HG03095 (cell line): ENCODE measurements at regions not wholly inside any gene's neighbourhood (a gene's known extent, or its start where the extent isn't known, plus 50 kb on each side); places are given as distances from the start of the nearest gene placed in this dataset.
A peak's percentile ranks its signal among the peaks of the same experiment; 100 is the strongest.

Experiments
- ATAC-seq: cut with Tn5 transposase; IDR thresholded peaks from one replicate; pipeline ENCODE4 v1.9.1; 2021; ENCODE audit warnings: moderate library complexity; ENCODE audit not compliant: unreplicated experiment

DNA sequence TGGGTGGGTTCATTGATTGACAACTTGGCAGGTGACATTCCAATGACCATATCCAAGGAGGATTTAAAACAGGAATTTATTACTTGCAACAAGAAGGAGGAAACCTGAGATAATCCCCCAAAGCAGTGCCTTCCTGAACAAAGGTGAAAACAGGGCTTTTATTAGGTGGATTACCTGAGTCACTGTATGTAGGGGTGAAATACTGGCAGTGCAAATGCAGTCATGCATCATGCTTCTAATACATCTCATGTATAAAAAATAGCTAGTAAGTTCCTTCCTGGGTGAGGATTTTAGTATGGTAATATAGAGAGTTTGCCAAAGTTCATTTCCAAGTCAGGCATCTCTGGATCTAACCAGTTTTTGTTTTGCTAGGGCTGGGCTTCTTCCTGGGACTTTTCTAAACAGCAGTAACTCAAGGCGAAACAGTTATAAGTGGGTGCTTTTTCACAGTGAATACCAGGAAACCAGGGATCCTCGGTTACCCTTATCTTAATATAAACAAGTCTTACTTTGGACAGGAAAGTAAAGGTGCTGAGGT, 583.4 kb upstream of the LRRTM1 start:
- no peak for ATAC-seq

DNA sequence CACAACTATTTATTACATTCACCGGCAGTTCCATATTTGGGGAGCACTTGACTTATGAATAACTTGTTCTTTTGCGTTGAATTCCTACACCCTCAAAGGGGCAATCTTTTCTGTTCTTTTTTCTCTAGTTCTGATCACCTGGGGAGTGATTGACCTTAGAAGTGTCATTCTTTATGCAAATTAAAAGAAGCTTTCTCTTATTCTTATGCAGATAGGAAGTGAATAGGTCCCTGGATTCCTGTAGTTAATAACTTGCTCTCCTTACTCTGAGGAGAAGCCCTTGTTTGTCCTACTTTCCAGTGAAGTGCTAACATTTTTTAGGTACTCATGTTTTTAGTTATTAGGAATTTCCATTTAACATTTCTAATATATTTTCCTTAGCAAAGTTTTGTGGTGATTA, 569.8 kb upstream of the LRRTM1 start:
- ATAC-seq = no peak

DNA sequence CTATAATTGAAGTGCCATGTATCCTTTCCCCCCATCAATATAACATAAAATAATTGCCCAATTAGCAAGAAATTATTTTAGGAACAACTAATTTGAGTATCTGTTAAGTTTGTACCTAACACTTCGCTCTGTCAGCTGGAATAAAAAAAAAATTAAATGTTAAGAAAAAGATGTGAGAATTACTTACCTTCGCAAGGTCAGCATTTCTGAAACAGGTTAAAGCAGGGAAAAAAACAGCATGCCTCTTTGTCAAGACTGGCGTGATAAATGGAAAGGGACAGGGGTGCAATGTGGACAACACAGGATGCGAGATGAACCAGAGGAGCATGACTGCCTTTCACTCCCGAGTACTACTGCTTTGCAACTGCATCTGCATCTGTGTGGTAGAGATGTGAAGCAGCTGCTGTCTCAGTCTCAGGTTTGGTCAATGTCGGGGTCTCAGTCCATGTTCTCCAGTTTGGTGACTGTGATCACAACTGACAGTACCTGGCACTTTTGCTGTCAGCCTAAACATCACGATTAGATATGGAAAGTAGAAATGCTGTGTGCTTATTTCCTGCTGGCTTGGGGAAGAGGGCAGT, 565.4 kb upstream of the LRRTM1 start:
- no peak for ATAC-seq

DNA sequence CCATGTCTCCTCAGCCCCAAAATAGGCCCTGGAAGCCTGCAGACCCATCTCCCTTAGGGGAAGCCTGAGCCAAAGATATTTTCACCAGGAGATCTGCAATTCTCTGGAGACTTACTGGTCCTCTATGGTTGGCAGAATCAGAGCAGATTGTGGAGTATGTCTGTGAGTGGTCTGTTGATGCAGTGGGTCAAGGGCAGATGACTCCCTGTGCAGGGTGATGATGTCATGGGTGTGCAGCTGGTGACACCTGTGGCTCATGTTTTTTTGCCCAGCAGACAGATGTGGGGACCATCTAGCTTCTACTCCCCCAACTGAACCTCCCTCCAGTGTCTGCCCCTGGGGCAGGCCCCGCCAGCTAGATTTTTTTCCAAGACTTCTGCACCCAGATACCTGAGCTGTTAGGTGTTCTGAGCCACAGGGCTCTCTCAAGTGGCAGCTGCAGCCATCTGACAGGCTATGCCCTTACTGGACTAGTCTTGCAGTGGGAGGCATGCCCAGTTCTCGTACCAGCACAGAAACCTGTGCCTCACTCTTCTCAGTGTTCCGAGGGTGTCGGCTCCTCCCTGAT, 558.7 kb upstream of the LRRTM1 start:
- no peak for ATAC-seq

DNA sequence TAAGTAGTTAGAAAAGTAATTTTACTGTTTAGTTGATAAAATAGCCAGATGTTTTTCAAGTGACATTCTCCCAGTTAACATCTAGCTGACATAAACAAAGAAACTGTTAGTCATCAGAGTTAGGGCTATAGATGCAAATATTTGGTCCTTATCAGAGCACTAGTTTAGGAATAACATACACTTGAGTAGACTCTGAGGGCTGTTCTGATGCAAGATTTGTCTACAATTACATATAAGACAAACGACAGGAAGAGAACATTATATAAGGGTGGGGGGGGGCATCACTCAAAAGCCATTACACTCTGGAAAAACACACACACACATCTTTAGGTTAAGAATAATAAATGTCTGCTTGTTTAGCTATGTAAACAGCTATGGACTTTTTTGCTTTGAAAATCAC, 554.4 kb upstream of the LRRTM1 start:
- no peak for ATAC-seq

DNA sequence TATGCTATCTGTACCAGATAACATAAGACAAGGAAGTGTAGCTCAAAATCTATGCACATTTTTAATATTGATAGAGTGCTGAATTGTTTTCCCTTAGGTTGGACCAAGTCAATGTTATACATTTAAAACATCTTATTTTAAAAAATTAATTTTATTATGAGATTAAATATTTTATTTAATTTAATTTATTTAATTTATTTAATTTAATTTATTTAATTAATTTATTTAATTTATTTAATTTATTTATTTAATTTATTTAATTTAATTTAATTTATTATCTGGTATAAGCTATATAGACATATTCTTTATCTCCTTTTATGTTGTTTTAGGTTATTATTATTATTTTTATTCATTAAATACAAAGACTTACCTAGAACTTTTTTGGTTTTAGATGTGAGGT, 551.7 kb upstream of the LRRTM1 start:
- no peak for ATAC-seq

DNA sequence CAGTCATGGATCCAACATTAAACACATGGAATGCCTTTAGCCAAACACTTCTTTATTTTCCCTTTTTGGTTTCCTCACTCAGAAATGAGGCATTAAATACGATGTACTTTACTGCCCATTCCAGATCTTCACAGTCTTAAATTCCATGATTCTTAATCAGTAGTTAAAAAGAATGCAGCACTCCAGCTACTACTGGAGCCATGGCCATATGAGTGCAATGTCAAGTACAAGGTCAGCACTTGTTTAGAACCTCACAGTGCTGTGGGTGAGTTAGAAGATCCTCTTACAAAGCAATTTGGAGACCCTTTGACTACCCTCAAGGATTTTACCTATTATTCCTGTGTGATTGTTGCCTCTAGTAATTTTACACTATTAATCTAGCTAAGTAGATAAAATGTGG, 550.3 kb upstream of the LRRTM1 start:
- no peak for ATAC-seq

DNA sequence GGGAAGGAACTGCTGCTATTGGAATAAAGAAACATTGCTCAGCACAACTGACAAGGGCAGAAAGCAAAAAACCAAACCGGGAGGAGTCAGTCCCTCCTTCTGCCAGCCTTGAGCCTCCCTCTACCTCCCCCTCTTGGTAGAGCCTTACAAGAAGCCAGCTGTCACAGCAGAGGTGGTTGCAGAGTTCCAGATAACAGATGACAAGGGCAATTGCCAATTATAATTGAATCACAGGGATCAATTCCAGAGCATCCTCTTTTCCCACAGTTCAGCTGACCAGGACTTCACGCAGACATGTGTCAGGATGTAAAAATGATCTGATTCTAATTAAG, 548.2 kb upstream of the LRRTM1 start:
- ATAC-seq = no peak

DNA sequence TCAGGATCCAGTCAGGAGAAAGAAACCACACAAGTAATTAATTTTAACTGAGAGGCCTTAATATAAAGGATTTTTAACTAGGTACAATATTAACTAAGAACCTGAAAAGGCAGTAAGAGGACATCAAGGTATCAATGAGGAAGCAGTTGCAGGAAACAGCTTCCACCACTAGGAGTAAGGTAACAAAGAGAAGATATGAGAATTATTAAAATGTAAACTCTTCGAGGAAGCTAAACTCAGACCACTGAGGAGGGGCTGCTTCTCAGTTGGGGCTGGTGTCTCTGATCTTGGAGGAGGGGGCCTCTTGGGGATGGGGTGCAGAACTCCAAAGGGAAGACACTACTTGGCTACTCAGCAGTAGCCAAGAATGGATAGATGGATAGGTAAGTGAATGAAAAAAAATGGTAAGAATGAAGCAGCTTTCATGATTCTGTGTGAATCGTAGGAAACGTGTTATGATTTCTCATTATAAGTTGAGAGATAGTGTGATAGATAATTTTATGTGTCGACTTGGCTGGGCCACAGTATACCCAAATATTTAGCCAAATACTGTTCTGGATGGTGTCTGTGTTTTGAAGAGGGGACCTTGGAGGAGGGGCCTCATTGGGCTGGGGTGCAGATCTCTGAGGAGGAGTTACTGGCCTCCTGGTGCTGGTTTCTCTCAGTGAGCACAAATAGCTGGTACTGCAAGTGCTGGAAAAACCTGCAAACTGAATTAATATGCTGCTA, 547.7 kb upstream of the LRRTM1 start:
- no peak for ATAC-seq

DNA sequence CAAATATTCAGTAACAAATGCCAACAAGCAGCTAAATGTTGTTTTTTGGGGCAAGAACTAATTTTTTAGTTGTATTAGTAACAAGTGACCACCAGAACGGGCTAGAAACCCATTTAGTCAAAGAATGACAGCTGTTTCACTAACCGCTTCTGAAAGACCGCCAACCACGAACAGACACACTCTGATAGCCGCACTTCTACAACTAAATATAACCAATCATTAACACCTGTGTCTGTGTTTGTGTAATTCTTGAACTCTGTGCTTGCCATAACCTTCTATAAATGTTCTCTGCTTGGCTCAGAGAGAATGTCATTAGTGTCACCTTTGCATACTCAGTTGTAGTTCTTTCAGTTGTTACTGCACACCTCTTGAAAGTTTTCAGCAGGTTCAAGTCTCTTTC, 526.3 kb upstream of the LRRTM1 start:
- ATAC-seq = peak; percentile 71

DNA sequence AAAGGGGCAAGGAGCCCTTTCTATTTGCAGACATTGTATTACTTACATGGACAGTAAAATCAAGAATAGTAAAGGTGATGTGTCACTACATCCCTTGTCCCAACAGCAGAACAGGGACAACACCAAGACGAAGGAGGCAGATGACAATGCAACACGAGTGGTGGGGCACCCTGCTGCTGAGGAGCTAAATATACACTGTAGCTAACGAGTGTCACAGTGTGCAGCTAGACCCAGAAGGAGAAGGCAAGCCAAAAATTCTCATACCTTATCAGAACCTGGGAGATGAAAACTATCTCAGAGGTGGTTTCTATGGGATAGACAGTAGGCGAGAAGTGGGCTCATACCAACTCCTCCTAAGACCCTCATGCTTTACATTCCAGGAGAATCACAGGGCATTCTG, 518.4 kb upstream of the LRRTM1 start:
- ATAC-seq = no peak

DNA sequence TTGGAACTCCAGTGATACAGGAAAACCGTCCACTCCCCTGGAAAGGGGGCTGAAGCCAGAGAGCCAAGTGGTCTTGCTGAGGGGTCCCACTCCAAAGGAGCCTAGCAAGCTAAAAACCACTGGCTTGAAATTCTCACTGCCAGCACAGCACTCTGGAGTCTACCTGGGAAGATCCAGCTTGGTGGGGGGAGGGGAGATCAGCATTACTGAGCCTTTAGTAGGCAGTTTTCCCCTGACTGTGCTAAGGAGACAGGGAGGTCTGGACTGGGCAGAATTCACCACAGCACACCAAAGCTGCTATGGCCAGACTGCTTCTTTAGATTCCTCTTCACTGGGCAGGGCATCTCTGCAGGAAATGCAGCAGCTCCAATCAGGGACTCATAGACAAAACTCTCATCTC, 510.7 kb upstream of the LRRTM1 start:
- no peak for ATAC-seq

DNA sequence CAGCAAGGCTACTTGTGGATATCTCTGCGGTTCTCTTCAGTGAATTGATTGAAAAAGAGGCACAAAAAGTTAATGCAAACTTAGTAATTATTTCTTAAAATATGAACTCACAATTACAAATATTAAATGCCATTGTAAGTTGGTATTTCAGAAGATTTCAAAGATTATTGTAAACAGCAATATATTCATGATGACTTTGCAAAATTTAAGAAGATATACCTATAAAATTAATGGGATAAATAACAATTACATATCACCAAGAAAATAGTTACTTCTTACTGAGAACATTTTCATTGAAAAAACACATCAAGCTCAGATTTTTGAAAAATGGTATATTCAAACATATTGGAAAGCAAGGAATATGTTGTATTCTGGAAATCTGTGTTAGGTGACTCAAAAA, 482.0 kb upstream of the LRRTM1 start:
- no peak for ATAC-seq

DNA sequence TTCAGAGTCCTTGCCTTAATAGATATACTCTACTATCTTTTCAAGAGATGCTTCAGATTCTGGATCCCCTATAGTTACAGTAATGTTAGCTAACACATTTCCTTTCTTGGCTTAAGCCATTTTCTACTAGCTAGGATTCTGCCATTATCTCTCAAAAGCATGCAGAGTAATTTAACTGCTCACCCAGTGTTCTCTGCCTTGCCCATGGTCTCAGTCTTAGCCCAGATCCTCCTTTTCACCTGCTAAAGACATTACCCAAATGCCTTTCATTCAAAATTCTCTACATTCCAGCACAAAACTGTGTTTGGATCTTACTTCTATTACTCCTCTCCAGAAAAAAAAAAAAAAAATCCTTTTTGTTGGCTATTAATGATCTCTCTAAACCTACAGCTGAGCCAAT, 474.2 kb upstream of the LRRTM1 start:
- ATAC-seq = no peak

DNA sequence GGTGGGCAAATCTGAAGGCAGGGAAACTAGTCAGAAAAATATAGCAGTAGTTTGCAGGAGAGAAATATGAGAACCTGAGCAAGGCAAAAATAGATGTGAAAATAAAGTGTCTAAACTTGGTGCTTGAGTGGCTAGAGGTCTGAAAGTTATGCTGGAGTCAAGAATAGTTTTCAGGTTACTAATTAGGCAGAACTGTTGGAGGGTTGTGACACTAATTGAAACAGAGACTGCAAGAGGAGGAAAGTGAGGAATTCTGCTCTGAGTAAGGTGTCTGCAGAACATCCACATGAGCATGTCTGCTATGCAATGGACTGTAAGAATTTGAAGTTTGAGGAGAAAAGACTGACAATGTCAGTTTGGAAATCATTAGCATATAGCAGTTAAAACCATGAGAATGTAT, 444.0 kb upstream of the LRRTM1 start:
- peak; percentile 75 for ATAC-seq

DNA sequence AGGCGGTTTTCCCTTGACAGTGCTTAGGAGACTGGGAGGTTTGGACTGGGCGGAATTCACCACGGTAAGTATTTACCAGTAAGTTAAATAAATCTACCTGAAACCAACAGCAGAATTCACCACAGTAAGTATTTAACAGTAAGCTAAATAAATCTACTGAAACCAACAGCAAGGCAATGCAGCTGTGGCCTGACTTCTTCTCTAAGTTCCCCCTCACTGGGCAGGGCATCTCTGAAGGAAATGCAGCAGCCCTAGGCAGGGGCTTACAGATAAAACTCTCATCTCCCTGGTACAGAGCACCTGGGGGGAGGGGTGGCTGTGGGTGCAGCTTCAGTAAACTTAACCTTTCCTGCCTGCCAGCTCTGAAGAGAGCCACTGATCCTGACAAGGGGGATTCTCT, 432.5 kb upstream of the LRRTM1 start:
- ATAC-seq = no peak

DNA sequence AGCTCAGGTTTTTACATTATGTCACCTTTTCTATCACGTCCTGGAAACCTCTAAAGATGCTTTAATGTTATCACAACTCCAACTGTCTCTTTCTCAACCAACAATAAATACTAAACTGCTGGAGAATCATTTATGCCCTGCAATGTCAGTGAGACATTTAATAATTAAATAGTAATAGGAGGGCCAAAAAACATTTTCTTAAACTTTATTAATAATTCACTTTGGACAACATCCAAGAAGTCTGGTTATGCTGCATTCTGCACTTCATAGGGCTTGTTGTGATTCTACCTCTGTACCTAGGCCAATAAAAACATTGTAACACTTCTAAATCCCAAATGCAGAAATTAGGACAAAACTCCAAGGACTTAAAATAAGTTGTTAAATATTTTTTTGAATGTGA, 420.4 kb upstream of the LRRTM1 start:
- no peak for ATAC-seq

DNA sequence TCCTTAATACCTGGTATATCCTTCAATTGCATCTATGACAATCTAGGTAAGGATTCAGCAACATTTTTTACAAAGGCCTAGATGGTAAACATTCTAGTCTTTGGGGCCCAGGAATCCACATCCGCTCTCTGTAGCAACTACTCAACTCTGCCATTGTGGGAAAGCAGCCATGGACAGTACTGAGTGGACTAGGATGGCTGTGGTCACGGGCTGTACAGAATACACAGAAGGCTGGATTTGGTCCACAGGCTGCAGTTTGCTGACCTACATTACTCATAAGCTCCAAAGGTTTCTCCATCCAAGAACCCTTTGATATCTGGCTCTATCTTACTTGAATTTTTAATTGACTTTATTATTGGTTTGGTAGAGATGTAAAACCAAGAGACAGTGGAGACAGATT, 418.3 kb upstream of the LRRTM1 start:
- no peak for ATAC-seq

DNA sequence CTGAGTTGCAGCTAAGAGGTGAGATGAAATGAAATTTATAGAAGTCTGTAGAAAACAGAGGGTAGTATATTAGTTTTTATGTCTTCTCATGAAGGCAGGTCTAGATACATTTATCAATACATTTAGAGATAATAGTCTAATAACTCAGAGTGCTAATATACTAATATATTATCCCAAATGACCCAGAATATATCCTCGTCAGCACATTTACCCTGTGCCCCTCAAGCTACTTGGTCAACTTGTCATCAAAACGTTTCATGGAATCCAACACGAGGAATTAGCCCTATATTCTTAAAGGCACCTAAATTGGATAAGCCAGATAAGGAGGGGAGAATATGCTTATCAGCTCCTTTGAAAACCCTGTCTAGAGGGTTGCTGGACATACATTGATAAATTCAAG, 415.1 kb upstream of the LRRTM1 start:
- no peak for ATAC-seq

DNA sequence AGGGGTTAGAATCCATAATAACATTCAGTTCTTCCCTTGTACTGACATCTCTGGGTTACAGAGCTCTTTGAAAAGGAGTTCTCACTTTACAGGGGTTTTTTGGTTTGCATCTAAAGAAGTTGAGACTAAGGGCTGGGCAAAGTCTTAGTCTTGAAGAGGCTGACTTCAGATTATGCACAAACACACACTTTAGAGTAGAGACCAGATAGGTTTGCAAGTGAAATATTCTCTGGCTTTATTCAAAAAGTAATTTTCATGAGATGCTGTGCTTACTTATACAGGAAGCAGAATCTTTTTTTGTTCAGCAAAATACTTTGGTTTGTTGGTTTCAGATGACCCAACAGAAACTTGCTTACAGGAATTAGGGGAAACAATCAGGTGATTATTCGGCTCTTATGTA, 410.9 kb upstream of the LRRTM1 start:
- ATAC-seq = no peak

DNA sequence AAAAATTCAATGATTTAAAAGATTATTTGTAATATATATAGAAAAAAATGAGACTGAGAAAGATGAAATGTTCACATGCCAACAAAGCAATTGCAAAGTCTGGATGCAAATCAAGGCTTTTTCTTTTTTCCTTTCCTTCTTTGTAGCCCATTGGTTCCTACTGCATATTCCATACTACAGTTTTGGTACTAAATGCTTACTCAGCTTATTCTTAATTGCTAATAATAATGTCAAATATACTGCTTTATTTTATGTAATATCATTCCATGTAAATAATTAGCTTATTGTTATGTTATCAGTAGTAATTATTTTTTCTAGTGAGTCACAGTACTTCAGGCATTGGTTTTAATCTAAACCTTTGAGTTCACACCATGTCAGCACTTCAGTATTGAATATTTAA, 407.4 kb upstream of the LRRTM1 start:
- no peak for ATAC-seq

DNA sequence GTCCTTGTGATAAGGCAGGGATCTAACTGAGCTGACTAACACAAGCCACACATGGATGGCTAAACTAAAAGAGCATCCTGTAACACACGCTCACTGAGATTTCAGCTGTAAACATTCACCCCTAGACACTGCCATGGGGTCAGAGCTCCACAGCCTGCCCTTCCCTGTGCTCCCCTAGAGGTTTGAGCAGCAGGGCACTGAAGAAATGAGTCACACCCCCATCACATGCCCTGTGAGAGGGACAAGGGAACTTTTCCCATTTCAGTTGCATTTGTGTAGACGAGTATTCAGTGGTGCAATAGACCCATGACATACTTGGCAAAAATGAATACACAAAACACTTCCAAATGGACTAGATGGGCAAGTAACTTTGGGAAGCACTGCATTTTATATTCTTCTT, 402.4 kb upstream of the LRRTM1 start:
- no peak for ATAC-seq

DNA sequence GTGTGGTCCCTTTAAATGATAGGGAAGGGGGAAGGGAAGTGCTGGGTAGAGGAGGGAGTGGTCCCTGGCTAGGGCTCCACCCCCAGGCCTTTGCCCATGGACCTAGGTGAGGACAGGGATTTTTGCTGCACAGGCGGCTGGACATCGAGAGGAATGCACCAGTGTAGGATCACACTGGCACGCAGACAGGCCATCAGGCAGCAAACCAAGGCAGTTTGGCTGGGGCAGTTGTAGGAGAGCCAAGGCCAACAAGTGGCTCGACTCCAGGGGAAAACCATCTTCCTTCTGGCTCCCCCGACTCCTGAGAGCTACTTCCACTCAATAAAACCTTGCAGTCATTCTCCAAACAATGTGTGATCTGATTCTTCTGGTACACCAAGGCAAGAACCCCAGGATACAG, 402.0 kb upstream of the LRRTM1 start:
- ATAC-seq = no peak
